ENCODE measurements at regions not wholly inside any gene's neighbourhood (a gene's known extent, or its start where the extent isn't known, plus 50 kb on each side); places are given as distances from the start of the nearest gene placed in this dataset.
A peak's percentile ranks its signal among the peaks of the same experiment; 100 is the strongest.

GRCh38 chr6:138582573-138582972 is 83.3 kb upstream of the NHSL1 start:
- Histone ChIP-seq H4K20me1 (ENCODE audit: insufficient read depth, low read depth, low read length) (no peaks in the 10 kb centered on the region), H2AFZ (ENCODE audit: low read length) (no peak overlapping the region), H3K9me3 (ENCODE audit: low read length) (no peaks in the 10 kb centered on the region), H3K4me1 (ENCODE audit: low read length) (peaks cover 7% of the 10 kb centered on the region), H3K9ac (ENCODE audit: low read length) (no peak overlapping the region), H3K79me2 (ENCODE audit: low read length) (no peaks in the 10 kb centered on the region), H3K4me2 (ENCODE audit: low read depth, low read length, poor library complexity, severe bottlenecking) (no peak overlapping the region), H3K4me3 (ENCODE audit: low read length) (no peak overlapping the region), H3K36me3 (ENCODE audit: insufficient read depth, low read length) (no peaks in the 10 kb centered on the region), H3K27ac (ENCODE audit: low read length) (no peak overlapping the region), H3K27me3 (ENCODE audit: low read length) (no peaks in the 10 kb centered on the region), H3K9me2 (replicated peaks; ENCODE audit: insufficient read depth, low read length) (no peaks in the 10 kb centered on the region)
- DNase-seq = no peak

- Histone ChIP-seq H3K79me2 (ENCODE audit: low read length) (no peaks in the 10 kb centered on the region), H3K27me3 (ENCODE audit: low read length) (no peaks in the 10 kb centered on the region), H3K4me1 (ENCODE audit: low read length) (no peaks in the 10 kb centered on the region), H3K4me2 (ENCODE audit: low read depth, low read length, poor library complexity, severe bottlenecking) (no peak overlapping the region), H2AFZ (ENCODE audit: low read length) (no peak overlapping the region), H3K36me3 (ENCODE audit: insufficient read depth, low read length) (no peaks in the 10 kb centered on the region), H3K27ac (ENCODE audit: low read length) (no peak overlapping the region), H3K4me3 (ENCODE audit: low read length) (no peak overlapping the region), H3K9me3 (ENCODE audit: low read length) (no peaks in the 10 kb centered on the region), H3K9ac (ENCODE audit: low read length) (no peak overlapping the region), H3K9me2 (replicated peaks; ENCODE audit: insufficient read depth, low read length) (no peaks in the 10 kb centered on the region), H4K20me1 (ENCODE audit: insufficient read depth, low read depth, low read length) (no peaks in the 10 kb centered on the region)
- DNase-seq = no peak
Measured at GRCh38 chr6:138586638-138587037, 87.3 kb upstream of the NHSL1 start.

GRCh38 chr6:138588805-138589434 is 89.6 kb upstream of the NHSL1 start:
- Histone ChIP-seq H3K79me2 (ENCODE audit: low read length) (no peaks in the 10 kb centered on the region), H3K27me3 (ENCODE audit: low read length) (no peaks in the 10 kb centered on the region), H3K4me2 (ENCODE audit: low read depth, low read length, poor library complexity, severe bottlenecking) (no peak overlapping the region), H3K27ac (ENCODE audit: low read length) (no peak overlapping the region), H3K4me3 (ENCODE audit: low read length) (no peak overlapping the region), H3K36me3 (ENCODE audit: insufficient read depth, low read length) (no peaks in the 10 kb centered on the region), H2AFZ (ENCODE audit: low read length) (0 out of 2 replicates have a peak overlapping the region, but pooled peaks have one; percentile 46), H3K9me2 (replicated peaks; ENCODE audit: insufficient read depth, low read length) (no peaks in the 10 kb centered on the region), H4K20me1 (ENCODE audit: insufficient read depth, low read depth, low read length) (no peaks in the 10 kb centered on the region), H3K9ac (ENCODE audit: low read length) (no peak overlapping the region), H3K9me3 (ENCODE audit: low read length) (no peaks in the 10 kb centered on the region), H3K4me1 (ENCODE audit: low read length) (peaks cover 6% of the 10 kb centered on the region)
- DNase-seq = peak; percentile 85

- Histone ChIP-seq H3K27ac (ENCODE audit: low read length) (no peak overlapping the region), H3K9ac (ENCODE audit: low read length) (no peak overlapping the region), H3K4me2 (ENCODE audit: low read depth, low read length, poor library complexity, severe bottlenecking) (no peak overlapping the region), H3K79me2 (ENCODE audit: low read length) (no peaks in the 10 kb centered on the region), H3K36me3 (ENCODE audit: insufficient read depth, low read length) (no peaks in the 10 kb centered on the region), H3K4me3 (ENCODE audit: low read length) (no peak overlapping the region), H3K9me3 (ENCODE audit: low read length) (no peaks in the 10 kb centered on the region), H2AFZ (ENCODE audit: low read length) (no peak overlapping the region), H3K4me1 (ENCODE audit: low read length) (peaks cover 6% of the 10 kb centered on the region), H3K9me2 (replicated peaks; ENCODE audit: insufficient read depth, low read length) (no peaks in the 10 kb centered on the region), H3K27me3 (ENCODE audit: low read length) (no peaks in the 10 kb centered on the region), H4K20me1 (ENCODE audit: insufficient read depth, low read depth, low read length) (no peaks in the 10 kb centered on the region)
- DNase-seq = peak; percentile 86
Measured at GRCh38 chr6:138590796-138591709, 91.8 kb upstream of the NHSL1 start.

GRCh38 chr6:138592749-138593123 is 93.4 kb upstream of the NHSL1 start:
- Histone ChIP-seq H3K9me3 (ENCODE audit: low read length) (no peaks in the 10 kb centered on the region), H3K4me2 (ENCODE audit: low read depth, low read length, poor library complexity, severe bottlenecking) (peak overlapping the region; percentile 54), H2AFZ (ENCODE audit: low read length) (peak overlapping the region; percentile 96), H3K9me2 (replicated peaks; ENCODE audit: insufficient read depth, low read length) (no peaks in the 10 kb centered on the region), H3K4me1 (ENCODE audit: low read length) (peaks cover 6% of the 10 kb centered on the region), H3K27me3 (ENCODE audit: low read length) (no peaks in the 10 kb centered on the region), H3K27ac (ENCODE audit: low read length) (no peak overlapping the region), H3K4me3 (ENCODE audit: low read length) (peak overlapping the region; percentile 46; the same call in 1 of the 2 replicates), H3K9ac (ENCODE audit: low read length) (peak overlapping the region; percentile 49), H3K36me3 (ENCODE audit: insufficient read depth, low read length) (no peaks in the 10 kb centered on the region), H4K20me1 (ENCODE audit: insufficient read depth, low read depth, low read length) (no peaks in the 10 kb centered on the region), H3K79me2 (ENCODE audit: low read length) (no peaks in the 10 kb centered on the region)
- DNase-seq = peak; percentile 62

- no peaks in the 10 kb centered on the region for H3K27me3 ChIP-seq (ENCODE audit: low read length)
- no peaks in the 10 kb centered on the region for H3K79me2 ChIP-seq (ENCODE audit: low read length)
- H3K4me2 ChIP-seq (ENCODE audit: low read depth, low read length, poor library complexity, severe bottlenecking) = peak overlapping the region; percentile 54
- peak overlapping the region; percentile 96 for H2AFZ ChIP-seq (ENCODE audit: low read length)
- no peaks in the 10 kb centered on the region for H3K9me3 ChIP-seq (ENCODE audit: low read length)
- DNase-seq = no peak
- no peaks in the 10 kb centered on the region for H3K9me2 ChIP-seq (replicated peaks; ENCODE audit: insufficient read depth, low read length)
- H3K9ac ChIP-seq (ENCODE audit: low read length) = peak overlapping the region; percentile 49
- peak overlapping the region; percentile 46; the same call in 1 of the 2 replicates for H3K4me3 ChIP-seq (ENCODE audit: low read length)
- no peak overlapping the region for H3K27ac ChIP-seq (ENCODE audit: low read length)
- no peaks in the 10 kb centered on the region for H3K36me3 ChIP-seq (ENCODE audit: insufficient read depth, low read length)
- peaks cover 6% of the 10 kb centered on the region for H3K4me1 ChIP-seq (ENCODE audit: low read length)
- no peaks in the 10 kb centered on the region for H4K20me1 ChIP-seq (ENCODE audit: insufficient read depth, low read depth, low read length)
Measured at GRCh38 chr6:138593124-138593877, 94.0 kb upstream of the NHSL1 start.

- Histone ChIP-seq H3K27ac (ENCODE audit: low read length) (no peak overlapping the region), H3K9ac (ENCODE audit: low read length) (no peak overlapping the region)
Measured at GRCh38 chr6:138593909-138594757, 94.8 kb upstream of the NHSL1 start.

More at GRCh38 chr6:138593909-138594757, 94.8 kb upstream of the NHSL1 start:
- no peaks in the 10 kb centered on the region for H3K36me3 ChIP-seq (ENCODE audit: insufficient read depth, low read length)
- peak overlapping the region; percentile 96; the same call in 1 of the 2 replicates for H2AFZ ChIP-seq (ENCODE audit: low read length)
- no peak for DNase-seq
- no peaks in the 10 kb centered on the region for H3K79me2 ChIP-seq (ENCODE audit: low read length)
- H4K20me1 ChIP-seq (ENCODE audit: insufficient read depth, low read depth, low read length) = no peaks in the 10 kb centered on the region
- H3K4me1 ChIP-seq (ENCODE audit: low read length) = peaks cover 6% of the 10 kb centered on the region
- no peaks in the 10 kb centered on the region for H3K9me3 ChIP-seq (ENCODE audit: low read length)
- no peaks in the 10 kb centered on the region for H3K9me2 ChIP-seq (replicated peaks; ENCODE audit: insufficient read depth, low read length)
- H3K27me3 ChIP-seq (ENCODE audit: low read length) = no peaks in the 10 kb centered on the region
- no peak overlapping the region for H3K4me2 ChIP-seq (ENCODE audit: low read depth, low read length, poor library complexity, severe bottlenecking)
- no peak overlapping the region for H3K4me3 ChIP-seq (ENCODE audit: low read length)
